Neural cell (in vitro differentiated cells): ENCODE measurements at regions not wholly inside any gene's neighbourhood (a gene's known extent, or its start where the extent isn't known, plus 50 kb on each side); places are given as distances from the start of the nearest gene placed in this dataset.

Source experiments
- CTCF ChIP-seq: fragments of 450-650 bp; IDR thresholded peaks from 2 replicates; pipeline ENCODE4 v1.5.1; 2014; ENCODE audit warnings: antibody characterized with exemption, mild to moderate bottlenecking, moderate library complexity; ENCODE audit not compliant: poor library complexity, severe bottlenecking
- EP300 ChIP-seq: fragments of 450-650 bp; conservative IDR thresholded peaks from 2 replicates; pipeline ENCODE4 v1.6.1; 2014; ENCODE audit warnings: antibody characterized with exemption, mild to moderate bottlenecking, moderate library complexity; ENCODE audit not compliant: poor library complexity, severe bottlenecking
- EZH2 ChIP-seq: fragments of 200-600, 300-800 bp; shearing (Covaris generic), sonication (generic); IDR thresholded peaks from 2 replicates; pipeline ENCODE4 v1.6.1; 2014; ENCODE audit warnings: antibody characterized with exemption, low read length, borderline replicate concordance, mild to moderate bottlenecking; ENCODE audit not compliant: insufficient read depth, poor library complexity, severe bottlenecking
- MXI1 ChIP-seq: fragments of 450-650 bp; conservative IDR thresholded peaks from 2 replicates; pipeline ENCODE4 v1.6.1; 2014; ENCODE audit warnings: antibody characterized with exemption, mild to moderate bottlenecking; ENCODE audit not compliant: poor library complexity, severe bottlenecking
- POLR2AphosphoS5 ChIP-seq: IDR thresholded peaks from 2 replicates; pipeline ENCODE4 v1.6.1; 2012
- RAD21 ChIP-seq: fragments of 450-650 bp; conservative IDR thresholded peaks from 2 replicates; pipeline ENCODE4 v1.6.1; 2014; ENCODE audit warnings: antibody characterized with exemption, mild to moderate bottlenecking, moderate library complexity
- REST ChIP-seq: IDR thresholded peaks from 2 replicates; pipeline ENCODE4 v1.6.1; 2012; ENCODE audit warnings: borderline replicate concordance
- SMC3 ChIP-seq: fragments of 450-650 bp; conservative IDR thresholded peaks from 2 replicates; pipeline ENCODE4 v1.6.1; 2014; ENCODE audit warnings: antibody characterized with exemption, mild to moderate bottlenecking, moderate library complexity; ENCODE audit not compliant: poor library complexity

GRCh38 chr1:14545422-14546025, 53.0 kb upstream of the KAZN start:
- TF ChIP-seq REST (no peak), CTCF (no peak), POLR2AphosphoS5 (no peak), RAD21 (no peak), EZH2 (no peak), MXI1 (no peak), EP300 (no peak), SMC3 (no peak)
